Liver (tissue), 8 donors: ENCODE measurements at regions not wholly inside any gene's neighbourhood (a gene's known extent, or its start where the extent isn't known, plus 50 kb on each side); places are given as distances from the start of the nearest gene placed in this dataset.

ENCODE experiments used
- DNase-seq: peaks from one replicate; pipeline ENCODE4 v3.0.0-alpha.2; 2017; ENCODE audit warnings: low spot score
- H3K27ac ChIP-seq, 2 donors: one replicate each; pipeline ENCODE4 v1.7.0; 2013; ENCODE audit warnings: inconsistent platforms in 2 of 2, low read length in 2 of 2, control low read depth in 1 of 2, low read depth in 1 of 2, mild to moderate bottlenecking in 1 of 2
- H3K27me3 ChIP-seq, 4 donors: one replicate each; pipeline versions ENCODE4 v1.6.1 to v1.7.0; 2013; ENCODE audit warnings: low read length in 3 of 4, inconsistent platforms in 1 of 4, mild to moderate bottlenecking in 1 of 4, moderate library complexity in 1 of 4; ENCODE audit not compliant: control insufficient read depth in 4 of 4, insufficient read depth in 4 of 4
- H3K36me3 ChIP-seq, 4 donors: one replicate each; pipeline versions ENCODE4 v1.6.1 to v1.7.0; 2013; ENCODE audit warnings: low read length in 3 of 4, mild to moderate bottlenecking in 3 of 4, low read depth in 1 of 4, moderate library complexity in 1 of 4; ENCODE audit not compliant: control insufficient read depth in 4 of 4, insufficient read depth in 3 of 4
- H3K4me1 ChIP-seq, 4 donors: one replicate each; pipeline versions ENCODE4 v1.6.1 to v1.7.0; 2013; ENCODE audit warnings: low read length in 3 of 4, mild to moderate bottlenecking in 3 of 4, moderate library complexity in 1 of 4; ENCODE audit not compliant: control insufficient read depth in 4 of 4, insufficient read depth in 4 of 4
- H3K4me3 ChIP-seq, 3 donors: one replicate each; pipeline versions ENCODE4 v1.6.1 to v1.7.0; 2013; ENCODE audit warnings: low read length in 3 of 3, control low read depth in 1 of 3, low read depth in 1 of 3, mild to moderate bottlenecking in 1 of 3
- H3K9ac ChIP-seq, 2 donors: one replicate each; pipeline ENCODE4 v1.7.0; 2013; ENCODE audit warnings: low read length in 2 of 2, mild to moderate bottlenecking in 2 of 2, moderate library complexity in 2 of 2, control low read depth in 1 of 2, low read depth in 1 of 2
- H3K9me3 ChIP-seq, 4 donors: one replicate each; pipeline versions ENCODE4 v1.6.1 to v1.7.0; 2013; ENCODE audit warnings: low read length in 3 of 4; ENCODE audit not compliant: control insufficient read depth in 4 of 4
- EGR1 ChIP-seq, 2 donors: IDR thresholded peaks; 2 replicates each; pipeline ENCODE4 v1.6.1; 2016 to 2018; ENCODE audit warnings: antibody characterized with exemption in 2 of 2, low read depth in 2 of 2
- FOXA1 ChIP-seq: IDR thresholded peaks from 2 replicates; pipeline ENCODE4 v1.6.1; 2016; ENCODE audit warnings: antibody characterized with exemption
- GABPA ChIP-seq, 2 donors: IDR thresholded peaks in 1 of 2; conservative IDR thresholded peaks in 1 of 2; 2 replicates each; pipeline ENCODE4 v1.6.1; 2016; ENCODE audit warnings: antibody characterized with exemption in 2 of 2, mild to moderate bottlenecking in 1 of 2, moderate library complexity in 1 of 2
- HNF4A ChIP-seq, 2 donors: conservative IDR thresholded peaks; 2 replicates each; pipeline ENCODE4 v1.6.1; 2016; ENCODE audit warnings: antibody characterized with exemption in 2 of 2, mild to moderate bottlenecking in 2 of 2
- JUND ChIP-seq, 2 donors: IDR thresholded peaks; 2 replicates each; pipeline ENCODE4 v1.6.1; 2016; ENCODE audit warnings: antibody characterized with exemption in 2 of 2
- MAX ChIP-seq: IDR thresholded peaks from 2 replicates; pipeline ENCODE4 v1.6.1; 2016; ENCODE audit warnings: antibody characterized with exemption
- RXRA ChIP-seq, 2 donors: IDR thresholded peaks; 2 replicates each; pipeline ENCODE4 v1.6.1; 2017 to 2018; ENCODE audit warnings: antibody characterized with exemption in 2 of 2, mild to moderate bottlenecking in 1 of 2
- SP1 ChIP-seq: IDR thresholded peaks from 2 replicates; pipeline ENCODE4 v1.6.1; 2018; ENCODE audit warnings: antibody characterized with exemption, mild to moderate bottlenecking
- YY1 ChIP-seq: IDR thresholded peaks from 2 replicates; pipeline ENCODE4 v1.6.1; 2016; ENCODE audit warnings: antibody characterized with exemption, mild to moderate bottlenecking
- ZBTB33 ChIP-seq: IDR thresholded peaks from 2 replicates; pipeline ENCODE4 v1.6.1; 2016; ENCODE audit warnings: antibody characterized with exemption
- WGBS: extraction: QIAGEN DNeasy Blood & Tissue Kit; methylation state at CpG from one replicate; pipeline ENCODE4 v1.1.7; 2013; 5-methylcytosine and 5-hydroxymethylcytosine counted together
- TF ChIP-seq, protein P1 (sequence below): fragments of 150-350 bp; IDR thresholded peaks from 2 replicates; pipeline ENCODE4 v1.5.1; 2017; ENCODE audit warnings: improper control_type of control experiment, low read depth, low read length; ENCODE audit not compliant: missing input control
- TF ChIP-seq, protein P2 (sequence below): IDR thresholded peaks from 2 replicates; pipeline ENCODE4 v1.6.1; 2016; ENCODE audit warnings: antibody characterized with exemption, mild to moderate bottlenecking
- TF ChIP-seq, protein P3 (sequence below): IDR thresholded peaks from 2 replicates; pipeline ENCODE4 v1.6.1; 2016; ENCODE audit warnings: antibody characterized with exemption
- donor health status: healthy.
- donor health status: healthy.
- donor health status: healthy.
- donor health status: healthy.
- donor health status: healthy.

- 65% methylated on average over 3 of the region's 3 CpGs for WGBS
These were observed 507.2 kb downstream of the EPHA4 start for GRCh38 chr2:221064880-221065279.

DNA sequence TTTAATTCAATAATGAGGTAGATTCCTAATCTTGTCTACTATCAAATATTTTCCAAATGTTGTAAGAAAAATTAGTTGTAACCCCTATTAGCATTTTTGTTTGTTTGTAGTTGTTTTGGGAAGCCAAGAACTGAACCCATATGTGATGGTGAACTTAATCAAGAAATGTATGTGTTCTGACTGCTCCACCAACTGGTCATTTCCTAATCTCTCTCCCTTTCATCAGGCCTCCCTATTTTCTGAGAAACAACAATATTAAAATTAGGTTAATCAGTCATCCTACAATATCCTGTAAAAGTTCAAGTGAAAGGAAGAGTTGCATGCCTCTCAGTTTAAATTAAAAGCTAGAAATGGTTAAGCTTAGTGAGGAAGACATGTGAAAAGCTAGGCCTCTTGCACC, 504.0 kb downstream of the EPHA4 start:
- H3K9me3 ChIP-seq: peaks cover 0 to 5% (median 0%) of the 10 kb centered on the region in 4 donors
- no peak overlapping the region for H3K9ac ChIP-seq
- H3K4me3 ChIP-seq: no peak overlapping the region
- no peaks in the 10 kb centered on the region for H3K36me3 ChIP-seq
- H3K27ac ChIP-seq: no peak overlapping the region
- DNase-seq: no peak
- no peaks in the 10 kb centered on the region for H3K27me3 ChIP-seq
- H3K4me1 ChIP-seq: no peaks in the 10 kb centered on the region
- TF ChIP-seq HNF4A (conservative IDR thresholded peaks at IDR 0.05): no peak
- no peak for TF ChIP-seq JUND (IDR thresholded peaks at IDR 0.05)
- no peak for TF ChIP-seq MAX
- TF ChIP-seq, protein P1, sequence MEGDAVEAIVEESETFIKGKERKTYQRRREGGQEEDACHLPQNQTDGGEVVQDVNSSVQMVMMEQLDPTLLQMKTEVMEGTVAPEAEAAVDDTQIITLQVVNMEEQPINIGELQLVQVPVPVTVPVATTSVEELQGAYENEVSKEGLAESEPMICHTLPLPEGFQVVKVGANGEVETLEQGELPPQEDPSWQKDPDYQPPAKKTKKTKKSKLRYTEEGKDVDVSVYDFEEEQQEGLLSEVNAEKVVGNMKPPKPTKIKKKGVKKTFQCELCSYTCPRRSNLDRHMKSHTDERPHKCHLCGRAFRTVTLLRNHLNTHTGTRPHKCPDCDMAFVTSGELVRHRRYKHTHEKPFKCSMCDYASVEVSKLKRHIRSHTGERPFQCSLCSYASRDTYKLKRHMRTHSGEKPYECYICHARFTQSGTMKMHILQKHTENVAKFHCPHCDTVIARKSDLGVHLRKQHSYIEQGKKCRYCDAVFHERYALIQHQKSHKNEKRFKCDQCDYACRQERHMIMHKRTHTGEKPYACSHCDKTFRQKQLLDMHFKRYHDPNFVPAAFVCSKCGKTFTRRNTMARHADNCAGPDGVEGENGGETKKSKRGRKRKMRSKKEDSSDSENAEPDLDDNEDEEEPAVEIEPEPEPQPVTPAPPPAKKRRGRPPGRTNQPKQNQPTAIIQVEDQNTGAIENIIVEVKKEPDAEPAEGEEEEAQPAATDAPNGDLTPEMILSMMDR: no peak
- no peak for TF ChIP-seq SP1
- no peak for TF ChIP-seq EGR1 (IDR thresholded peaks at IDR 0.05; ENCODE audit: low read depth in 2 of 2)
- no peak for TF ChIP-seq FOXA1
- TF ChIP-seq RXRA (IDR thresholded peaks at IDR 0.05): no peak
- no peak for TF ChIP-seq GABPA (IDR thresholded peaks at IDR 0.05 in 1 of 2, conservative IDR thresholded peaks at IDR 0.05 in 1 of 2)

More at GRCh38 chr2:221064880-221065279, 507.2 kb downstream of the EPHA4 start:
- TF ChIP-seq, protein P2, sequence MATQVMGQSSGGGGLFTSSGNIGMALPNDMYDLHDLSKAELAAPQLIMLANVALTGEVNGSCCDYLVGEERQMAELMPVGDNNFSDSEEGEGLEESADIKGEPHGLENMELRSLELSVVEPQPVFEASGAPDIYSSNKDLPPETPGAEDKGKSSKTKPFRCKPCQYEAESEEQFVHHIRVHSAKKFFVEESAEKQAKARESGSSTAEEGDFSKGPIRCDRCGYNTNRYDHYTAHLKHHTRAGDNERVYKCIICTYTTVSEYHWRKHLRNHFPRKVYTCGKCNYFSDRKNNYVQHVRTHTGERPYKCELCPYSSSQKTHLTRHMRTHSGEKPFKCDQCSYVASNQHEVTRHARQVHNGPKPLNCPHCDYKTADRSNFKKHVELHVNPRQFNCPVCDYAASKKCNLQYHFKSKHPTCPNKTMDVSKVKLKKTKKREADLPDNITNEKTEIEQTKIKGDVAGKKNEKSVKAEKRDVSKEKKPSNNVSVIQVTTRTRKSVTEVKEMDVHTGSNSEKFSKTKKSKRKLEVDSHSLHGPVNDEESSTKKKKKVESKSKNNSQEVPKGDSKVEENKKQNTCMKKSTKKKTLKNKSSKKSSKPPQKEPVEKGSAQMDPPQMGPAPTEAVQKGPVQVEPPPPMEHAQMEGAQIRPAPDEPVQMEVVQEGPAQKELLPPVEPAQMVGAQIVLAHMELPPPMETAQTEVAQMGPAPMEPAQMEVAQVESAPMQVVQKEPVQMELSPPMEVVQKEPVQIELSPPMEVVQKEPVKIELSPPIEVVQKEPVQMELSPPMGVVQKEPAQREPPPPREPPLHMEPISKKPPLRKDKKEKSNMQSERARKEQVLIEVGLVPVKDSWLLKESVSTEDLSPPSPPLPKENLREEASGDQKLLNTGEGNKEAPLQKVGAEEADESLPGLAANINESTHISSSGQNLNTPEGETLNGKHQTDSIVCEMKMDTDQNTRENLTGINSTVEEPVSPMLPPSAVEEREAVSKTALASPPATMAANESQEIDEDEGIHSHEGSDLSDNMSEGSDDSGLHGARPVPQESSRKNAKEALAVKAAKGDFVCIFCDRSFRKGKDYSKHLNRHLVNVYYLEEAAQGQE: no peak
- TF ChIP-seq, protein P3, sequence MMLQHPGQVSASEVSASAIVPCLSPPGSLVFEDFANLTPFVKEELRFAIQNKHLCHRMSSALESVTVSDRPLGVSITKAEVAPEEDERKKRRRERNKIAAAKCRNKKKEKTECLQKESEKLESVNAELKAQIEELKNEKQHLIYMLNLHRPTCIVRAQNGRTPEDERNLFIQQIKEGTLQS: no peak
- TF ChIP-seq SP1 (no peak), ZBTB33 (no peak), MAX (no peak), YY1 (no peak), EGR1 (IDR thresholded peaks at IDR 0.05; ENCODE audit: low read depth in 2 of 2) (no peak)
- TF ChIP-seq, protein P1: no peak
- no peaks in the 10 kb centered on the region for H3K4me1 ChIP-seq
- H3K9ac ChIP-seq: no peak overlapping the region
- H3K4me3 ChIP-seq: no peak overlapping the region
- no peak for DNase-seq
- H3K27ac ChIP-seq: no peak overlapping the region
- H3K27me3 ChIP-seq: no peaks in the 10 kb centered on the region
- H3K36me3 ChIP-seq: no peaks in the 10 kb centered on the region
- H3K9me3 ChIP-seq: no peaks in the 10 kb centered on the region
